ENCODE measurements at regions not wholly inside any gene's neighbourhood (a gene's known extent, or its start where the extent isn't known, plus 50 kb on each side); places are given as distances from the start of the nearest gene placed in this dataset.
"Not testable (repeated sequence)": the region's sequence is repeated elsewhere in the genome, so short reads cannot be mapped to it uniquely, and the experiment has no call there.

- Histone ChIP-seq H2AFZ (no peak overlapping the region), H3K27me3 (no peaks in the 10 kb centered on the region), H3K27ac (no peak overlapping the region), H3K4me3 (no peak overlapping the region), H4K20me1 (ENCODE audit: insufficient read depth, poor library complexity, severe bottlenecking) (no peaks in the 10 kb centered on the region), H3K36me3 (replicated peaks; ENCODE audit: insufficient read depth, low read depth) (no peaks in the 10 kb centered on the region), H3K9me2 (replicated peaks; ENCODE audit: insufficient read depth) (no peaks in the 10 kb centered on the region), H3K4me1 (ENCODE audit: insufficient read depth) (no peaks in the 10 kb centered on the region), H3K9me3 (ENCODE audit: low read depth) (peaks cover 14% of the 10 kb centered on the region), H3K4me2 (no peak overlapping the region), H3K79me2 (no peaks in the 10 kb centered on the region)
- no peak for DNase-seq (ENCODE audit: low spot score)
- 98% methylated on average over 4 of the region's 4 CpGs for WGBS (ENCODE audit: low lambda C conversion rate, missing lambda C conversion rate)
- TF ChIP-seq EZH2phosphoT487 (IDR thresholded peaks at IDR 0.05; ENCODE audit: low read depth, severe bottlenecking, unreplicated experiment) (no peak), CTCF (IDR thresholded peaks at IDR 0.05; ENCODE audit: poor library complexity) (no peak)
These were observed 86.9 kb upstream of the ZNF746 start for GRCh38 chr7:149584530-149584929.

- TF ChIP-seq CTCF (IDR thresholded peaks at IDR 0.05; ENCODE audit: poor library complexity) = no peak
- TF ChIP-seq EZH2 (IDR thresholded peaks at IDR 0.05; ENCODE audit: borderline replicate concordance) = no peak
- TF ChIP-seq EZH2phosphoT487 (IDR thresholded peaks at IDR 0.05; ENCODE audit: low read depth, severe bottlenecking, unreplicated experiment) = no peak
These were observed 86.4 kb upstream of the ZNF746 start for GRCh38 chr7:149584009-149584408.

GRCh38 chr7:149580328-149580727, 82.7 kb upstream of the ZNF746 start:
- Histone ChIP-seq H3K4me3 (no peak overlapping the region), H3K9me3 (ENCODE audit: low read depth) (peaks cover 20% of the 10 kb centered on the region), H3K27ac (no peak overlapping the region), H3K9me2 (replicated peaks; ENCODE audit: insufficient read depth) (no peaks in the 10 kb centered on the region), H3K36me3 (replicated peaks; ENCODE audit: insufficient read depth, low read depth) (peaks cover 3% of the 10 kb centered on the region), H3K4me2 (no peak overlapping the region), H3K79me2 (no peaks in the 10 kb centered on the region), H3K27me3 (no peaks in the 10 kb centered on the region), H4K20me1 (ENCODE audit: insufficient read depth, poor library complexity, severe bottlenecking) (no peaks in the 10 kb centered on the region), H3K4me1 (ENCODE audit: insufficient read depth) (no peaks in the 10 kb centered on the region), H2AFZ (no peak overlapping the region)
- no peak for DNase-seq (ENCODE audit: low spot score)
- 98% methylated on average over 6 of the region's 6 CpGs for WGBS (ENCODE audit: low lambda C conversion rate, missing lambda C conversion rate)
- TF ChIP-seq CTCF (IDR thresholded peaks at IDR 0.05; ENCODE audit: poor library complexity) = no peak

More at GRCh38 chr7:149584009-149584408, 86.4 kb upstream of the ZNF746 start:
- no peak for DNase-seq (ENCODE audit: low spot score)
- H3K4me1 ChIP-seq (ENCODE audit: insufficient read depth) = no peaks in the 10 kb centered on the region
- H3K27me3 ChIP-seq = no peaks in the 10 kb centered on the region
- H3K9me2 ChIP-seq (replicated peaks; ENCODE audit: insufficient read depth) = no peaks in the 10 kb centered on the region
- no peak overlapping the region for H2AFZ ChIP-seq
- H3K9me3 ChIP-seq (ENCODE audit: low read depth) = peaks cover 14% of the 10 kb centered on the region
- WGBS (ENCODE audit: low lambda C conversion rate, missing lambda C conversion rate) = 97% methylated on average over 2 of the region's 2 CpGs
- H3K4me2 ChIP-seq = no peak overlapping the region
- no peaks in the 10 kb centered on the region for H3K36me3 ChIP-seq (replicated peaks; ENCODE audit: insufficient read depth, low read depth)
- H3K4me3 ChIP-seq = no peak overlapping the region
- H4K20me1 ChIP-seq (ENCODE audit: insufficient read depth, poor library complexity, severe bottlenecking) = no peaks in the 10 kb centered on the region
- H3K27ac ChIP-seq = no peak overlapping the region
- no peaks in the 10 kb centered on the region for H3K79me2 ChIP-seq

- not testable (repeated sequence) for H3K36me3 ChIP-seq (replicated peaks; ENCODE audit: insufficient read depth, low read depth); H3K4me3 ChIP-seq; H2AFZ ChIP-seq; H3K27ac ChIP-seq; H3K4me1 ChIP-seq (ENCODE audit: insufficient read depth); H3K4me2 ChIP-seq; H3K27me3 ChIP-seq; DNase-seq (ENCODE audit: low spot score); H3K79me2 ChIP-seq; H4K20me1 ChIP-seq (ENCODE audit: insufficient read depth, poor library complexity, severe bottlenecking); H3K9me2 ChIP-seq (replicated peaks; ENCODE audit: insufficient read depth)
- H3K9me3 ChIP-seq (ENCODE audit: low read depth) = peaks cover 20% of the 10 kb centered on the region
- WGBS (ENCODE audit: low lambda C conversion rate, missing lambda C conversion rate) = 97% methylated on average over 18 of the region's 19 CpGs
These were observed 81.8 kb upstream of the ZNF746 start for GRCh38 chr7:149579365-149579764.

- not testable (repeated sequence) for H3K27me3 ChIP-seq; H3K9me2 ChIP-seq (replicated peaks; ENCODE audit: insufficient read depth); H3K27ac ChIP-seq; H4K20me1 ChIP-seq (ENCODE audit: insufficient read depth, poor library complexity, severe bottlenecking); H3K36me3 ChIP-seq (replicated peaks; ENCODE audit: insufficient read depth, low read depth); H3K9me3 ChIP-seq (ENCODE audit: low read depth); H3K4me2 ChIP-seq; H3K79me2 ChIP-seq; H3K4me1 ChIP-seq (ENCODE audit: insufficient read depth); DNase-seq (ENCODE audit: low spot score); H3K4me3 ChIP-seq; H2AFZ ChIP-seq
- 90% methylated on average over 2 of the region's 2 CpGs for WGBS (ENCODE audit: low lambda C conversion rate, missing lambda C conversion rate)
These were observed 76.8 kb upstream of the ZNF746 start for GRCh38 chr7:149574428-149574827.
